HG03520 (cell line): ENCODE measurements at regions not wholly inside any gene's neighbourhood (a gene's known extent, or its start where the extent isn't known, plus 50 kb on each side); places are given as distances from the start of the nearest gene placed in this dataset.
"Not testable (repeated sequence)": the region's sequence is repeated elsewhere in the genome, so short reads cannot be mapped to it uniquely, and the experiment has no call there.

Experiments
- ATAC-seq: cut with Tn5 transposase; IDR thresholded peaks from one replicate; pipeline ENCODE4 v1.9.1; 2021; ENCODE audit warnings: mild to moderate bottlenecking, moderate library complexity; ENCODE audit not compliant: unreplicated experiment

DNA sequence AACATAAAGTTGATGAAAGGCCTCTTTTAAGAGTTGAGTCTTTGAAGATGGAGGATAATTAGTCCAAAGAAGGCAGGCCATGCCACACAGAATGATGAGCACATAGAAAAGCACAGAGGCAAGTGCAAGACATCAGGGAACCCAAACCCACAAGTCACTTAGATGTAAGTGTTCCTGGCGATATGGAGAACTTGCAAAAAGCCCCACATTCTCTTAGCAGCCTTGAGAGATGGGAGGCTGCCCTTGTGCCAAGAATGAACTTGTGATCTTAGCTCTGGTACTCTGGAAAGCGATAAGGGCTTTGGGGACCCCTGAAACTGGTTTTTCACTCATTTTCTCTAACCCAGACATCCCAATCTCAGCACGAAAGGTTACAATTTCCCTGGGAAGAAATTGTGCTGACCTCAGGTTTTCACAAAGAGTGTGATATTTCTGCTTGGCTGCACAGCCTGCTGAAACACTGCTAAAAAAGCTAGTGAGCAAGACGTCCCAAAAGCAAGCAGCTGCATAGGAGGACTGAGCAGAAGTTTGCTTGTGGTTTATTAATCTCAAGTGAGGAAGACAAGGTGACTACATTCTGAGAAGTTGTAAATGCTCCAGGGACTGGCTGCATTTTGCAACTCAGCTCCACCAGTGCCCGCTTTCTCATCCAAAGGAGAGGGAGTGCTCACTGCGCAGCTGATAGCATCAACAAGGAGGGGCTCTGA, 496.9 kb upstream of the CAMK1G start:
- ATAC-seq = peak; percentile 87

DNA sequence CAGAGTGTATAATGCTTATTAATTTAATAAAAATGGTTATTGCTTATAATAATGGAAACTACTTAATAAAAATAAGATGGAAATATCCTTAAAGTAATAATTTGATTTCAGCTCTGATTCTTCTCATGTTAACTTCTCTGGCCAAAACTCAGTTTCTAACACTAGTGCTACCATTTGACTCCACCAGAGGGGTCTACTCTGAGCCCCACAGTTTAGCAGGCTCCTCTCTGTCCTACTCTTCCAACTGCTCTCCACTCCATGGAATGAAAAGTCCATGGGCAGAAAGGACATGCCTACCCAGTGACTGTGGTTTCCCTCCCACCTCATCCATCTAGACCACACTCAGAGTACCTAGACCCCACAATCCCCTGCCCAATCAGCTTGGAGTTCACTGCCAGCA, 489.1 kb upstream of the CAMK1G start:
- no peak for ATAC-seq

DNA sequence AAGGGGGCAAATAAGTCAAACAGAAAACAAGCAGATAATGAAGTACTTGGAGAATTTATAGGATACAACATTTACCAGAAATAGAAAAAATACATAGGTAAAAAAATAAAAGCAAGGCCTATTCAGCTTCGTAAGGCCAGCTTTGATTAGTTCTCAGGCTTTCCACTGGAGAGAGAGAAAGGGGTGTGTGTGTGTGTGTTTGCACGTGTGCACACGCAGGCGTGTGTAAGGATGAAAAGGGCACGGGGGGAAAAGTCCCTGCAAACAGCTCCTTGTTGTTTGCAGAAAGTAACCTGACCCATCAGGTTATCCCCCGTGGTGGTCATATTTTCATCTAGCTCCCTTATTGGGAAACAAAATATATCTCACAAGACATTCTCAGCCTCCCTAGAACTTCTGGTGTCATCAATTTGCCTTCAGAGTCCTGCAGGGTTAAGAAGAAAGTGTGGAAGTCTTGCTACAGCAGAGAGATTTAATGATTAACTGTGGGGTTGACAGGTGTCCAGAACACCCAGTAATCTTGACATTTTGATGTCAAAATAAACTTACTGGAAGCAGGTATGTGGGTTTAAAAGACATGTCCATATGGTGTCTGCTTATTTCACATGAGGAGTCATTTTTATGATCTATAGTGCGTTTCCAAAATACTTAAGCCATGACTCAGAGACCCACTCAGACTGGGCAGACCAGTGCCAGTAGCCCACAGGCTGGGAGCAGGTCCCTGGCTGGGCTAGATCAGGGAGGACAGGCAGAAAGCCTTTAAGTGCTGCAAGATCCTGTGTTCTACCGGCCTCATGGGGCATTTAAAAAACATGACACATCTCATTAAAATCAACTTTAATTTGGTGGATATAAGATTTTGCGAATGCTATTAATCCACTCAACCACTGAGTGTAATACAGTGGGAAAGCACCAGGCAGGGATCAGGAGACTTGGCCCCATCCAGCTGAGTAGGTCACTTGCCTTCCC, 487.6 kb upstream of the CAMK1G start:
- no peak for ATAC-seq

DNA sequence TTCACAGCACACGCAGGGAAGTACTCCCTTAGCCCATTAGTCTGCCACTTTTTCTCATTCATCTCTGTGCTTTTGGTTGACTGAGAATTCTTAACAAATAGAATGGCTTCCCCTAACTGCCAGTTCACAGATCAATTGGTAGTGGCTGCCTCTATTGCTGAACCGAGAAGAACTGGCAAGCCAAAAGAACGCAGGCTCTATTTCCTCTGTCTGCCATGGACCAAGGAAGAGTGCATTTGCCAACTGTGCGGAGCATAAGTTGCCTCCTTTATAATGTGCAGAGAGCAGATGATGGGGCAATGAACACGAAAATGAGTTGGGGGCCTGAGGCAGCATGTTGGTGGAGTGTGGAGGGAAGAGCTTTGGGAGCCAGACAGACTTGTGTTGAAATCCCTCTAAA, 483.1 kb upstream of the CAMK1G start:
- ATAC-seq = no peak

DNA sequence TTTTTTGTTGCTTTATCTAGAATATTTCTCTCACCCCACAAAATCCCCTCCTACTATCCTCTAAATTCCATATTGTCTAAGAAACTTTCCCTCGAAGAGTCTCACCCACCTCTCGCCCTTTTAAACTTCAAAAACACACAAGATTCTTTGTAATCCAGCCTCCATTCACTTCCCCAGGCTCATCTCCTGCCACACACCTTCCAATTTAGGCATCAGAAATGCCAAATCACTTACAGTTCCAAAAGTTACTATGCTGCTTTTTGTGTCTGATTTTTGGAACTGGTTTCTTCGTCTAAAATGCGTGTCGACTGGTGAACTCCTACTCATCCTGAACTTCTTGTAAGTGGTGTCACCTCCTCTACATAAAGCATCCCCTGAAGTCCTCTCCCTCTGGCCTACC, 482.4 kb upstream of the CAMK1G start:
- no peak for ATAC-seq

DNA sequence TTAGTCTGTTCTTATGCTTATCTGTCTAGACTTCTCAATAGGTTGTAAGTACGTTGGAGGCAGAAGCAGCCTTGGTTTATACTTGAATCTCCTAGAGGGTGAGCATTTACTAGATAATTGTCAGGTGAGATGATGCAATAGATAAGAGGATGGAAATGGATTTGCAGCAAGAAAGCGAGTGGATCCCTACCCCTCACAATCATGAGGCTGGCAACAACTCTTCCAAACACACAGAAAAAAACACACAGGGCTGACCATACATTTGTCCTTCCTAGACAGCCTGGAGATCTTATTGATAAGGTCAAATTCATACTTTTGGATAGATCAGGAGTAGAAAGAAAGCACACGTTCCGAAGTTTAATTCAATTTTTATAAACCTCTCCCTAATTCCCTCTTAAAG, 481.4 kb upstream of the CAMK1G start:
- no peak for ATAC-seq

DNA sequence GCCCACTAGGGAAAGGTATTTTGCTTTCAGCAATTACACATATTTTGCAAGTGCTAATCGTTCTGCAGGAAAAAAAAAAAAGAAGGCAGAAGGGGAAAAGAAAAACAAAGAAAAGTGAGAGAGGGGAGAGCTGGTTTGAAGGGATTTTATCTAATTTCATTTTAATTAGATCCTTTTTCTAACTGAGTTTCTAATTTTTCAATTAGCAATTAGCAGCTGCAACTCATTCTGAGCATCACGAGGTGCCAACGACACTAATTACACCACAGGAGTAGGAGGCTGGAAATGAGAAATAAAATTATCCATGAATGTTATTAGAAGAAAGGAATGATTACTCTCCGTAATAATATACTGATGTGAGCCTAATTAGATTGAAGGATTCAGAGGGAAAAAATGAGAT, 481.0 kb upstream of the CAMK1G start:
- ATAC-seq = no peak

DNA sequence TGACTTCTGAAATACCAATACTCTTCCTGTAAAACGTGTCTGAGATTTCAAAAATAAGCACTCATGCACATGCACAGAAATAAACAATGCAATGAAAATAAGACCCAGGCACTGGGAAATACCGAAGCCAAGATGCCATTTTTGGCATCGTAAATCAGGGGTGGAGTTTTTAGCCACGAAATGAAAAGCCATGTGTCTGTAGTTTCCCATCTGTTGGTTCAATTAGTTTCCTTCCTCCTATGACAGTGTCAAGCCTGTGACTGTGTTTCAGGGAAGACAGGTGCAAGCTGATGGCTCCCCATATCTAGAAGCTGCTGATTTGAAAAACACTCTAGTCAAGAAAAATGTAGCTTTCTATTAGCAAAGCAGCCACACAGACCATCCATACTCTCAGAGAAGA, 480.4 kb upstream of the CAMK1G start:
- ATAC-seq = peak; percentile 43

DNA sequence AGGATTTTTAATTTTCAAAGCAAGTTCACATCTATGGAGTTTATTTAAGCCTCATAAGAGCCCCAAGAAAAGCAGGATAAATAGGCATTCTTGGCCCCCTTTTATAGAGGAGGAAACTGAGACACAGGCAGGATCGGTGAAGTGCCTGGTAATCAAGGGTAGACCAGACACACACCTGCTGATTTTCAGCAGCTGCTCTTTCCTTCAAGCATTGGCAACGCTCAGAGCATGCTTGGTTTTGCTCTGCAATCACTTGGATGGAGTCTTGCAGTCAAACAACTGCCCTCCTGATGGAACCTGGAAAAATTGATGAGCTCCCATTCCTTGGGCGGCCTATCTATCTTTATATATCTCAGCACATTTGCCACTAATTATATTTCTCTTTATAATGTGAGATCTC, 478.9 kb upstream of the CAMK1G start:
- ATAC-seq = no peak

DNA sequence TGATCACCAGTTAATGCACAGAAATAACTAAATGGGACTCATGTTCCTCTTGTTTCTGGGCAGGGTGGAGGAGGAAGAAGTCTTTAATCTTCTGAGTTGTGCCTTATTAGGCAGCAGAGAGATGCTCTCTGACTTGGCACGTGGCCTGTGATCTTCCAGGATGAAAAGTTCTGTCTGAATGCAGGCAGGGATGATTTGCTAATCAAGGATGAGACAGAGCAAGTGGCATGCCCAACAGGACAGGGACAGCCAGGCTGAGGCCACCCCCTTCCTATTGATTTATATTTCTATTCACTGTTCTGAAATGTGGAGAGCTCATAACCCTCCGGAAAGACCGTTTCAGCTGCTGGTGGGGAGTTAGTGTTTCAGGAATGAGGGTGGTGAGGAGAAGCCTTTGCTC, 477.8 kb upstream of the CAMK1G start:
- no peak for ATAC-seq

DNA sequence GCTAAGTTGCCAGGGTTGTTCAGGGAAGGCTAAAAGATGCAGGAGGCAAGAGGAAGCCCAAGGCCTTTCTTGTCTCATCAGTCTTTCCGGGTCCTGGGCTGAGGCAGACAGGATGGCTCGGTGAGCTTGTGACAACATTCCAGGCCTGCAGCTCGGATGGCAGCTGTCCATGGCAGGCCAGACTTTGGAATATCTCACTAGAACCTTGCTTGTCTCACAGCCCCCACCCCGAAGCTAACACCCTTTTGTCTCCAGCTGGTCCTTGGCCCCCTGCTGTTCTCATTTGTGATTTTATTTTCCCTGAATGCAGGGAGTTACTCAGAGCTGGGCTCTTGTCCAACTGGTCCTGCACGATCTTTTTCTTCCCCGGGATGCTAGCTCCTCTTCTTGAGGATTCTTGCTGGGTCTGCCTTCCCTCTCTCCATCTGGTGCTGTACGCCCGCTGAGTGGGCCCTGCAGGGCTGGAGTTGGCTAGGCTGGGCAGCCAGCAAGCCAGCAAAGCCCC, 477.2 kb upstream of the CAMK1G start:
- no peak for ATAC-seq

DNA sequence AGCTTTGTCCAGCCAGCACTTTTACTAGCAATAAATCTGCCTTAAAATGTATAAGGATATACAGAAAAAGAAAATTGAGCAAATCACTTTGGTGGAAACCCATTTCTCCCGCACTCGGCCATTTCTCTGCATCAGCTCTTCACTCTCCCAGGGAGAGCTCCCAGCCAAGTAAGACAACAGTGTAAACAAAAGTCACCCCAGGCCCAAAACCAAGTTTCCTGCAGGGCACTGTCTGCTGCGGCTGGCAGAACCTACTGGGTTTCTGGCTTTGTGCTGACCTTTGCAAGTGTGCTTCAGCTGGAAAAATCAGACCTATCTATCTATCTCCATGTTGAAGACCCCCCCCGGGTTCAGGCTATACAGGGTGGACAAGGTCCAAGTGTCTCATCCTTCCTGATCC, 476.7 kb upstream of the CAMK1G start:
- no peak for ATAC-seq

DNA sequence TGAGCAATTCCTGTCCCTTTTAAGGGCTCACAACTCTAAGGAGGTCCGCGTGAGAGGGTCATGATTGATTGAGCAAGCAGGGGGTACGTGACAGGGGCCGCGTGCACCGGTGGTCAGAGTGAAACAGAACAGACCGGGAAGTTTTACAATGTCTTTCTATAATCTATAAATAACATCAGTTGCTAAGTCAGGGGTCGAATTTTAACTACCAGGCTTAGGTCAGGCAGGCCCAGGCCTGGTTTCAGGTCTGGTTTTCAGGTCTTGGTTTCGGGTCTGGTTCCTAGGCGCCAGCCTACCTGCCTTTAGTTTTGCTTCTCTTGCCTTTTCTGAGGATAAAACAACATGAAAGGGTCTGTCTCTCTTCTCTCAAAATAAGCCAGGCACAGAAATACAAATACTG, 476.0 kb upstream of the CAMK1G start:
- peak; percentile 54 for ATAC-seq

DNA sequence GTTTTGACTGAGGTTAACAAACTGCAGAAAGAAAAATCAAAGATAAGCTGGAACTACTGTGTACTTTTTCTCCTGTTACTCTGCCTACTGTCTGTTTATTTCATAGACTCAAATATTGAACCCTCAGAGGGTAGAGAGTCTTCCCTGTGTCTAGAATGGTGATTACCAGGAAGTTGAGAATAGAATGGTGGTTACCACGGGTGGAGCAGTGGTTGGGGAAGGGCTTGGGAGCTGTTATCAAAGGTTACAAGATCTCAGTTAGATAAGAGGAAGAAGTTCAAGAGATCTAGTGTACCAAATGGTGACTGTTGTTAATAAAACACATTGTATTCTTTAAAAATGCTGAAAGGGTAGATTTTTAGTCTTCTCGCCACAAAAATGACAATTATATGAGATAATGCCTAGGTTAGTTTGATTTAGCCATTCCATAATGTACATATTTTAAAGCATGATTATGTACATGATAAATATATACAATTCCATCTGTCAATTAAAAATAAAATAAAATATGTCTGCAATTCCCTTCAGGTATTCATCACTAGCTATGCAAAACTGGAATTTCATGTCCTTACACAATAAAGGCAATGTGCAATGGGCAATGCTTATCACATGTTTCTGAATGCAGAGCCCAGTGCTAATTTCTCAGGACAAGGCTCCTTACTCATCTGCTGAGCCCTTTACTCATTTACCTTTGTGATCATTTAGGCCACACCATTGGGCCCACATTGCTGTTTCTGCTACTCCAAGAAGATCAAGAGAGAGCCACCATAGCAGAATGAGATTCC, 474.3 kb upstream of the CAMK1G start:
- ATAC-seq = no peak

DNA sequence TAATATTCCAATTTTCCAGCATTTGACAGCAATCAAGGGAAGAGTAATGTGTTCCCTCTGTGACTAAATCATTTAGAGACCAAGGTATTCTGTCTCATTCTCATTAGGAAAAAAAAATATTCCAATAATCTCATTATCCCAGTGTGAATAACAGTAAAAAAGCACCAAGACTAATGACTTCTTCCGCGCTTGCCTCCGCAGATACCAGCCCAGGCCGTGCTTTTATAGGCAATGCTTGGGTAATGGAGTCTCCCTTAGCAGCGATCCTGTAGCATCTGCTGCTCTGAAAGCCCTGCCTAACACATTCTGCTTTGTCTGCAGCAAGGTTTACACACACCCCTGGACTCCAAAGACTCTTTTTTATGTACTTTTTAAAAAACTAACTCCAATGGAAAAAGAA, 470.0 kb upstream of the CAMK1G start:
- no peak for ATAC-seq

DNA sequence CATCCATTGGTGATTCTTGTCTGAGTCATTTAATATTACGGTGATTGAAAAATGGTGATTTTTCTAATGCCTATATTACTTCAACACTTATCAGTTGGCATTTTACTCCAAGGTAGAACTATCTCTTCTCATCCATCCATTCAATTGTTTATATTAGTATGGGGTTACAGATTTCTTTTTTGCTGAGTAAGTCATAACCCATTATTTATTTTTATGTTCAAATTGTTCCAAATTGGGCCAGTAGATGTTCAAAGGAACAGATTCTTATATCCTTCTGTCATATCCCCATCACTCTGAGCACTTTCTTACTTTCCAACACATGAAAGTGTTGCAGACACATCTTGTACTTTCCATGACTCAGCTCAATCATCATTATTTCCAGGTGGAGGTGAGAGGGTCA, 466.8 kb upstream of the CAMK1G start:
- ATAC-seq = no peak

DNA sequence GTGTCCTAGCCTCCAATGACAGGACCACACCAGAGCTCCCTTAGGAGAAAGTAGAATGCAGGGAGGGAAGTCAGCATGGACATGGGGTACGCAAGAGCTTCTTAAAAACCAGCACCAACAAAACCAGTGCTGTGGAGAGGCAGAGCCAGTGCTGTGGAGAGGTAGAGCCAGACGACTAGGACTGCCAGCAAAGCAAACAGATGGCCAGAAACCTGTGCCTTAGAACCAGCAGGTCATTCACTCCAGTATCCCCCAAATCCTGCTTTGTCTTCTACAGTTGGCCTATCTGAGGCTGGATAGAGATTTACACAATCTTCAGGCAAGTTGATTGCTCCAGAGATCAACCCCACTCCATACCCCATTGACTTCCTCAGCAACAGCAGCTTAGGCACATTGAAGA, 459.9 kb upstream of the CAMK1G start:
- no peak for ATAC-seq

DNA sequence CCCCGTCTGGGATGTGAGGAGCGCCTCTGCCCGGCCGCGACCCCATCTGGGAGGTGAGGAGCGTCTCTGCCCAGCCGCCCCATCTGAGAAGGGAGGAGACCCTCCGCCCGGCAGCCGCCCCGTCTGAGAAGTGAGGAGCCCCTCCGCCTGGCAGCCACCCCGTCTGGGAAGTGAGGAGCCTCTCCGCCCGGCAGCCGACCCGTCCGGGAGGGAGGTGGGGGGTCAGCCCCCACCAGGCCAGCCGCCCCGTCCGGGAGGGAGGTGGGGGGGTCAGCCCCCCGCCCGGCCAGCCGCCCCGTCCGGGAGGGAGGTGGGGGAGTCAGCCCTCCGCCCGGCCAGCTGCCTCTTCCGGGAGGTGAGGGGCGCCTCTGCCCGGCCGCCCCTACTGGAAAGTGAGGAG, 454.4 kb upstream of the CAMK1G start:
- not testable (repeated sequence) for ATAC-seq

DNA sequence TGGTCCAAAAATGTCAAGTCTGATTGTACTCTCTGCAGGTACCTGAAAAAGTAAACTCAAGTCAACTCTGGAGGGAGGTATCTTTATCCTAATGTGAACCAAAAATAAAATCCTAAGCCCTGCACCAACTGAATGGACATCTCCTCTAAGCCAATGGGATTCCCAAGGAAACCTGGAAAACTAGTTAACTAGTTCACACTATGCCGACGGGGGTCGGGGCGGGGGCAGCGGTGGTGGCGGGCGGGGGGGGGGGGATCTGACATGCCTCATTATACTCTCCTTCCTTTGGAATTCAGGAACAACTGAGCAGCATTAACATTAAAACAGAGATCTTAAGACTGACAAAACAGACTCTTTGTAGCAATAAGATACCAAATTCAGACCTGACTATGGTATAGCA, 452.6 kb upstream of the CAMK1G start:
- no peak for ATAC-seq

DNA sequence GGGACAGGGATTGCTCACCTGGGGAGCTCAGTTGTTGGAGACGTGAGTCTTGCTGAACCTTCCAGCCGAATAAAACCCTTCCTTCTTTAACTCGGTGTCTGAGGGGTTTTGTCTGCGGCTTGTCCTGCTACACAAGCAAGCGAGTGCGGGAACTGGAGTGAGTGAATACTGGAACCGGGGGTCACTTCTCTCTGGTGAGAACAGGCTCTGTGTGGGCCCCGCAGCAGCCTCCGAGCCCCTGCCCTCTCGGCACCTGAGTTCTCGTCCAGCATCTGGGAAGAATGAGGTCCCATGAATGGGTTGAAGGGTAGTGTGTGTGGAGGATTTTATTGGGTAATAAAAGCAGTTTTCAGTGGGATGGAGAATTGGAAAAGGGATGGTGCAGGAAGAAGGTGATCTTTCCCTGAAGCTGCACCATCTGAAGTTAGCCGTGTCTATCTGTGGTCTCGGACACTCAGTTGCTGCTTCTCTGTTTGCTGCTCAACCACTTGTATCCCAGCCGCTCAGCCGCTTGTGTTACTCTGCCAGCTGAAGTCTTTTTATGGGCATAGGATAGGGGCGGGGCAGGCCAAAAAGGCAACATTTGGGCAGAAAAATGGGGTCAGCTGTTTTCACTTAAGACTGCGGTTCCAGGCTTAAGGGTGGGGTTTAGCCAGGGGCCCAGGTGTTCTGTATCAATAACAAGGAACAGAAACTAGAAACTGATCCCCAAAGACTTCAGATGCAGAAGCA, 450.6 kb upstream of the CAMK1G start:
- ATAC-seq = no peak

DNA sequence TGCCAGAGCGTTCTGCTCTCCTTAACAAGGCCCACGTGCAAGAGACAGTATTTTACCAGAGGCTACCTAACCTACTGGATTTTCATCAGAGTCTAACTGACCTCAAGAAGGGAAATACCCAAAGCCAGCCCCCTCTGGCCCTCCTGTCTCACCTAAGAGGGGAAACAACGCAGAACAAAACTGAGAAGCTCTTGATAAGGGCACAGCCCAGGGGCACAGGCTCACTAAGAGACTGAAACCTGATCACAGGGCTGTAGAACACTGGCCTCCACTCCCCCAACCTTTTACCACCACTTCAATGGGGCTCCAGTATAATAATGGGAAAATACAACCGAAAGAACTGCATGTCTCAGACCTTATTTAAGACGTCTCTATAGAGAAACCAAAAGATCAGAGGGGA, 449.5 kb upstream of the CAMK1G start:
- peak; percentile 68 for ATAC-seq
